HepG2 (cell line): ENCODE measurements at regions not wholly inside any gene's neighbourhood (a gene's known extent, or its start where the extent isn't known, plus 50 kb on each side); places are given as distances from the start of the nearest gene placed in this dataset.

Experiments used
- HINFP ChIP-seq: sonication (generic); formaldehyde crosslinking; IDR thresholded peaks from 2 replicates; pipeline ENCODE4 v1.4.0; 2020; ENCODE audit warnings: low read depth, mild to moderate bottlenecking, missing genetic modification reagents
- ZNF432 ChIP-seq: sonication (generic); formaldehyde crosslinking; IDR thresholded peaks from 2 replicates; pipeline ENCODE4 v1.5.0; 2020; ENCODE audit warnings: missing genetic modification reagents, mild to moderate bottlenecking, borderline replicate concordance

GRCh38 chr16:86963600-86964575 is 353.3 kb downstream of the C16orf95 start:
- TF ChIP-seq HINFP (CRISPR knock-in tag) (no peak), ZNF432 (CRISPR knock-in tag) (no peak)
